Fibroblast of pulmonary artery (primary cell): ENCODE measurements at regions not wholly inside any gene's neighbourhood (a gene's known extent, or its start where the extent isn't known, plus 50 kb on each side); places are given as distances from the start of the nearest gene placed in this dataset.
"Not testable (repeated sequence)": the region's sequence is repeated elsewhere in the genome, so short reads cannot be mapped to it uniquely, and the experiment has no call there.

Experiments used
- DNase-seq: peaks from one replicate; pipeline ENCODE4 v3.0.0-alpha.2; 2010; ENCODE audit warnings: low read depth
- H3K4me3 ChIP-seq: replicated peaks from 2 replicates; pipeline ENCODE4 v1.5.1; 2011; ENCODE audit warnings: low read depth, mild to moderate bottlenecking, control low read depth, low read length, moderate library complexity
- CTCF ChIP-seq: IDR thresholded peaks from 2 replicates; pipeline ENCODE4 v1.5.1; 2011; ENCODE audit warnings: mild to moderate bottlenecking, control low read depth, low read length, inconsistent platforms; ENCODE audit errors: missing control alignments

- no peak overlapping the region for H3K4me3 ChIP-seq
- TF ChIP-seq CTCF, result no peak
- DNase-seq, result no peak
Observed at GRCh38 chr1:112143871-112144441, 154.5 kb upstream of the KCND3 start.

- H3K4me3 ChIP-seq, result no peak overlapping the region
- no peak for TF ChIP-seq CTCF
- no peak for DNase-seq
Observed at GRCh38 chr1:112144733-112145426, 155.4 kb upstream of the KCND3 start.

GRCh38 chr1:112146201-112146715, 156.8 kb upstream of the KCND3 start:
- no peak for TF ChIP-seq CTCF
- DNase-seq, result no peak
- no peak overlapping the region for H3K4me3 ChIP-seq

GRCh38 chr1:112160214-112160613, 170.7 kb upstream of the KCND3 start:
- not testable (repeated sequence) for DNase-seq, H3K4me3 ChIP-seq

DNA sequence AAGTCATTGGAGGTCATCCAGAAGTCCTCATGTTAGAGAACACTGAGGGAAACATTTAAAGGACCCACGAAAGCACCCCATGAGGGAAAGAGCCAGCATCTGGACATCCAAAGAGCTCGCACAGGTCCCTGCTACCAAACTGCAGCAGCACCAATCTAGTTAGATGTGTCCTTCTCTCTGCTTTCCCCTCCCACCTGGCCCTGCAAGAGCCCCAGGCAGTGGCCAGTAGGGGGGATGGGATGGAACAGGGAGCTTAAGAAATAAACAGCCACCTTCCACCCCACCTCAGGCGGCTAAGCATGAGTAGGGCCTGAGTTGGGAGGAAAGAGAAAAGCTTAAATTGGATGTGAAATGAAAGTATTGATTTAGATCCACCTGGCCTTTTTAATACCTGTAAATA, 175.9 kb upstream of the KCND3 start:
- TF ChIP-seq CTCF, result no peak
- no peak overlapping the region for H3K4me3 ChIP-seq
- no peak for DNase-seq

- no peak overlapping the region for H3K4me3 ChIP-seq
- no peak for DNase-seq
- no peak for TF ChIP-seq CTCF
Observed at GRCh38 chr1:112169517-112169916, 180.0 kb upstream of the KCND3 start.

DNA sequence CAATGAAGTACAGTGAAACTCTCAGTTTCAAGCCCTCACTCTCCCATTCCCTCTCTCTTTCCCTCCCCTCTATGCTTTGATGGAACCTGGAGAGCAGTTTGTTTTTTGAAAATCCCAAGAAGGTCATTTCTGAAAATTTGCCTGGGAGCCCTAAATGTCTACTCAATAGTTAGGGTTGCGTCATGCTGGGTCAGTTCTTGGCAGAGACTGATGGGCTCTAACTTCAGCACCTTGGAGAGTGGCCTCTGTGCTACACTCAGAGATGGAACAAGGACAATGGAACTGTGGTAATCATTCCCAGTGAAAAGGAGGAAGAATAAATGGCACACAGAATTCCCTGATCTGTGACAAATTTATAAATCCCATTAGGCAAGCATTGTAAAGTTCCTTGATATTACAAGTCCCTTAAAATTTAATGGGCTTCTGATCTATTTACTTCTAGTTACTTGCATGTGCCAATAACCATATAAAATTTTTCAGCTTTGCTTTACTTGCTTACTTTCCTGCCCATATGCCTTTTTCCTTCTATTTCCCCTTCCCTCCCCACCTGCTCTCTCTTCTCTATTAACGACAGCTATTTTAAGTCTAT, 182.9 kb upstream of the KCND3 start:
- no peak for TF ChIP-seq CTCF
- DNase-seq, result peak; percentile 80
- H3K4me3 ChIP-seq, result no peak overlapping the region
